DOHH2 (cell line): ENCODE measurements at regions not wholly inside any gene's neighbourhood (a gene's known extent, or its start where the extent isn't known, plus 50 kb on each side); places are given as distances from the start of the nearest gene placed in this dataset.

Experiments used
- H3F3A ChIP-seq: fragments of 200-600 bp; sonication (generic), shearing (Covaris generic); 2 replicates; pipeline ENCODE4 v1.6.0; 2016; ENCODE audit warnings: antibody characterized with exemption, mild to moderate bottlenecking; ENCODE audit not compliant: control insufficient read depth, insufficient read depth
- H3K27ac ChIP-seq: fragments of 200-600 bp; sonication (generic); 2 replicates; pipeline ENCODE4 v1.5.1; 2014; ENCODE audit warnings: low read depth, mild to moderate bottlenecking, low read length, moderate library complexity
- H3K27me3 ChIP-seq: fragments of 200-600 bp; sonication (generic); 2 replicates; pipeline ENCODE4 v1.6.1; 2014; ENCODE audit warnings: mild to moderate bottlenecking, low read length, mixed read lengths; ENCODE audit not compliant: control insufficient read depth
- H3K36me3 ChIP-seq: fragments of 200-600 bp; sonication (generic); 2 replicates; pipeline ENCODE4 v1.6.1; 2014; ENCODE audit warnings: mild to moderate bottlenecking, low read length, moderate library complexity, mixed read lengths; ENCODE audit not compliant: control insufficient read depth
- H3K4me1 ChIP-seq: fragments of 200-600 bp; sonication (generic); 2 replicates; pipeline ENCODE4 v1.6.1; 2014; ENCODE audit warnings: mild to moderate bottlenecking, low read length, mixed read lengths; ENCODE audit not compliant: control insufficient read depth
- H3K4me2 ChIP-seq: fragments of 200-600 bp; sonication (generic); 2 replicates; pipeline ENCODE4 v1.6.0; 2014; ENCODE audit warnings: mild to moderate bottlenecking, low read length, moderate library complexity
- H3K4me3 ChIP-seq: fragments of 200-600 bp; sonication (generic); 2 replicates; pipeline ENCODE4 v1.5.1; 2014; ENCODE audit warnings: mild to moderate bottlenecking, low read length, mixed read lengths
- H3K79me2 ChIP-seq: fragments of 200-600 bp; sonication (generic); 2 replicates; pipeline ENCODE4 v1.6.1; 2014; ENCODE audit warnings: mild to moderate bottlenecking, low read length, mixed read lengths; ENCODE audit not compliant: control insufficient read depth
- H3K9me2 ChIP-seq: fragments of 200-600 bp; sonication (generic); replicated peaks from 2 replicates; pipeline ENCODE4 v1.6.1; 2014; ENCODE audit warnings: mild to moderate bottlenecking, low read length, mixed read lengths; ENCODE audit not compliant: control insufficient read depth
- H3K9me3 ChIP-seq: fragments of 200-600 bp; sonication (generic); 2 replicates; pipeline ENCODE4 v1.6.1; 2014; ENCODE audit warnings: antibody characterized with exemption, low read length, mixed read lengths; ENCODE audit not compliant: control insufficient read depth, insufficient read depth
- H4K20me1 ChIP-seq: fragments of 200-600 bp; sonication (generic); 2 replicates; pipeline ENCODE4 v1.6.0; 2014; ENCODE audit warnings: low read depth, mild to moderate bottlenecking, antibody characterized with exemption, low read length, moderate library complexity; ENCODE audit not compliant: control insufficient read depth, insufficient read depth
- EZH2phosphoT487 ChIP-seq: fragments of 200-600 bp; sonication (generic); IDR thresholded peaks from 2 replicates; pipeline ENCODE4 v1.6.1; 2017; ENCODE audit warnings: borderline replicate concordance, mild to moderate bottlenecking, antibody characterized with exemption, low read length, moderate library complexity, mixed read lengths
- TF ChIP-seq, protein P1 (sequence below): fragments of 200-600 bp; sonication (generic); IDR thresholded peaks from one replicate; pipeline ENCODE4 v1.5.1; 2014; ENCODE audit warnings: antibody characterized with exemption, mild to moderate bottlenecking, low read depth, low read length; ENCODE audit not compliant: poor library complexity, severe bottlenecking

DNA sequence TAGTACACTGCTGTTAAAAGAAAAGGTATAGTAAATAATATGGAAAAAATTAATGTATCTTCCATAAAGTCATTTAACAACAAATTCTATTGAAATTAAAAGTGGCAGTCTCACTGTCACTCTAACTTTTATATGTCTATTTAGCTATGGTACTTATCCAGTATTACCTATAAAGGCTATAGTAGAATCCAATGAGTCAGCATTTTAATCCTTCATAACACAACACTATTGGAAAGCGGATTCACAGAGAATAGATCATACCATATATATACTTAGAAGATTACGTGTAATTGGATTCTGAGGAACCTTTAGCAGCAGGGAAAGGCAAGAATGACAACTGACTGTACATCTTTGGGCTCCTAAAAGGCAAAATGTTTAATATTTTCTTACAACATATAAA lies 1942.6 kb downstream of the PCDH7 start:
- TF ChIP-seq EZH2phosphoT487: no peak
- TF ChIP-seq, protein P1, sequence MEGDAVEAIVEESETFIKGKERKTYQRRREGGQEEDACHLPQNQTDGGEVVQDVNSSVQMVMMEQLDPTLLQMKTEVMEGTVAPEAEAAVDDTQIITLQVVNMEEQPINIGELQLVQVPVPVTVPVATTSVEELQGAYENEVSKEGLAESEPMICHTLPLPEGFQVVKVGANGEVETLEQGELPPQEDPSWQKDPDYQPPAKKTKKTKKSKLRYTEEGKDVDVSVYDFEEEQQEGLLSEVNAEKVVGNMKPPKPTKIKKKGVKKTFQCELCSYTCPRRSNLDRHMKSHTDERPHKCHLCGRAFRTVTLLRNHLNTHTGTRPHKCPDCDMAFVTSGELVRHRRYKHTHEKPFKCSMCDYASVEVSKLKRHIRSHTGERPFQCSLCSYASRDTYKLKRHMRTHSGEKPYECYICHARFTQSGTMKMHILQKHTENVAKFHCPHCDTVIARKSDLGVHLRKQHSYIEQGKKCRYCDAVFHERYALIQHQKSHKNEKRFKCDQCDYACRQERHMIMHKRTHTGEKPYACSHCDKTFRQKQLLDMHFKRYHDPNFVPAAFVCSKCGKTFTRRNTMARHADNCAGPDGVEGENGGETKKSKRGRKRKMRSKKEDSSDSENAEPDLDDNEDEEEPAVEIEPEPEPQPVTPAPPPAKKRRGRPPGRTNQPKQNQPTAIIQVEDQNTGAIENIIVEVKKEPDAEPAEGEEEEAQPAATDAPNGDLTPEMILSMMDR: no peak

DNA sequence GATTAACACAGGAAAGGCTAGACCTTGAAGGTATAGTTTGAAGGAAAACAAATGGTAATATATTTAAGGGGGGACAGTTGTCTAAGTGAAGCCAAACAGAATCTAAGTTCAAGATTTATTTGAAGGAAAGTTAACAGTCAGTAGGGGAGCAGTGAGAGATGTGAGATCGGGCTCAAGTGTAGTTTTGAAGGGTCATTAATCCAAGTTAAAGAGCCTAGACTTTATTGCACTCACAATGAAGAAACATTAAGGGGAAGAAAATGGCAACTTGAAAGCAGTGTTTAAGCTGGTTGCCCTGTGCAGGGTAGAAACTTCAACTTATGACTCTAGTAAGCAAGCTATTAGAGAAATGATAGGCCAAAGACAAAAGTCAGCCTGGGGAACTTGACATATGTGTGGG lies 1952.2 kb downstream of the PCDH7 start:
- TF ChIP-seq EZH2phosphoT487: no peak
- TF ChIP-seq, protein P1: no peak
- Histone ChIP-seq H3K27me3 (no peaks in the 10 kb centered on the region), H3F3A (no peaks in the 10 kb centered on the region), H3K4me2 (no peak overlapping the region), H4K20me1 (no peaks in the 10 kb centered on the region), H3K36me3 (no peaks in the 10 kb centered on the region), H3K9me2 (no peaks in the 10 kb centered on the region), H3K4me1 (no peaks in the 10 kb centered on the region), H3K9me3 (no peaks in the 10 kb centered on the region), H3K79me2 (no peaks in the 10 kb centered on the region), H3K27ac (no peak overlapping the region), H3K4me3 (no peak overlapping the region)

More for the DNA sequence above, 1942.6 kb downstream of the PCDH7 start:
- H3K36me3 ChIP-seq: no peaks in the 10 kb centered on the region
- H3K27me3 ChIP-seq: no peaks in the 10 kb centered on the region
- no peaks in the 10 kb centered on the region for H4K20me1 ChIP-seq
- H3K27ac ChIP-seq: no peak overlapping the region
- H3K4me2 ChIP-seq: no peak overlapping the region
- H3K79me2 ChIP-seq: no peaks in the 10 kb centered on the region
- no peaks in the 10 kb centered on the region for H3K4me1 ChIP-seq
- H3K9me2 ChIP-seq: no peaks in the 10 kb centered on the region
- no peak overlapping the region for H3K4me3 ChIP-seq
- no peaks in the 10 kb centered on the region for H3F3A ChIP-seq
- H3K9me3 ChIP-seq: peaks cover 4% of the 10 kb centered on the region; the same call in 1 of the 2 replicates

DNA sequence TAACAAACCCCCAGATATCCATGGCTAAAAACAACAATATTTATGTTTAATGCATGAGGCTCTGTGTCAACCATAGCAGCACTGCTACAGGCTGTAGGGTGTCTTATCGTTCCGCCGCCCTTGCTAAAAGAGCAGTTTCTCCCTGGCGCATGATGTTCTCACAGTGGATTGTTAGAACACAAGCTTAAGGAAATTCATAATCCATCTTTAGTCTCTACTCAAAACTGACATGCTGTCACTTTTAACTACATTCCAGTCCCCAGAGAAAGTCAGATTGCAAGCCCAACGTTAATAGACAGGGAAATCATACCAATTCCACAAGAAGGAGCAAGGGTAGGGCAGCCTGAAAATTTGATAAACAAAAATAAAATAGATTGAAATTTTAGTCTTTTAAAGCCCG lies 1960.8 kb downstream of the PCDH7 start:
- TF ChIP-seq, protein P1: no peak
- TF ChIP-seq EZH2phosphoT487: no peak
- Histone ChIP-seq H4K20me1 (no peaks in the 10 kb centered on the region), H3K4me2 (no peak overlapping the region), H3K36me3 (no peaks in the 10 kb centered on the region), H3K79me2 (no peaks in the 10 kb centered on the region), H3K4me1 (no peaks in the 10 kb centered on the region), H3K9me3 (no peaks in the 10 kb centered on the region), H3K9me2 (no peaks in the 10 kb centered on the region), H3K27ac (no peak overlapping the region), H3K4me3 (no peak overlapping the region), H3K27me3 (no peaks in the 10 kb centered on the region), H3F3A (no peaks in the 10 kb centered on the region)

- TF ChIP-seq, protein P1: no peak
- TF ChIP-seq EZH2phosphoT487: no peak
- no peaks in the 10 kb centered on the region for H3K79me2 ChIP-seq
- H4K20me1 ChIP-seq: no peaks in the 10 kb centered on the region
- no peaks in the 10 kb centered on the region for H3K36me3 ChIP-seq
- no peak overlapping the region for H3K27ac ChIP-seq
- no peaks in the 10 kb centered on the region for H3F3A ChIP-seq
- no peaks in the 10 kb centered on the region for H3K9me3 ChIP-seq
- no peaks in the 10 kb centered on the region for H3K9me2 ChIP-seq
- H3K27me3 ChIP-seq: no peaks in the 10 kb centered on the region
- H3K4me3 ChIP-seq: no peak overlapping the region
- H3K4me1 ChIP-seq: no peaks in the 10 kb centered on the region
- no peak overlapping the region for H3K4me2 ChIP-seq
Measured at GRCh38 chr4:32684160-32684559, 1964.0 kb downstream of the PCDH7 start.
